HEK293 (cell line): ENCODE measurements at regions not wholly inside any gene's neighbourhood (a gene's known extent, or its start where the extent isn't known, plus 50 kb on each side); places are given as distances from the start of the nearest gene placed in this dataset.

ENCODE experiments used
- GLI2 ChIP-seq: fragments of 450-650 bp; formaldehyde crosslinking; IDR thresholded peaks from 2 replicates; pipeline ENCODE4; 2017; ENCODE audit warnings: missing biosample characterization, missing genetic modification characterization, low read depth, borderline replicate concordance
- PRDM4 ChIP-seq: fragments of 450-650 bp; formaldehyde crosslinking; IDR thresholded peaks from 2 replicates; pipeline ENCODE4 v1.5.1; 2017; ENCODE audit warnings: missing biosample characterization, missing genetic modification characterization
- YY2 ChIP-seq: fragments of 450-650 bp; formaldehyde crosslinking; IDR thresholded peaks from 2 replicates; pipeline ENCODE4 v1.5.1; 2016; ENCODE audit warnings: missing biosample characterization, missing genetic modification characterization
- ZBTB48 ChIP-seq: fragments of 450-650 bp; formaldehyde crosslinking; IDR thresholded peaks from 2 replicates; pipeline ENCODE4 v1.5.1; 2016; ENCODE audit warnings: missing biosample characterization, missing genetic modification characterization
- ZNF114 ChIP-seq: fragments of 450-650 bp; formaldehyde crosslinking; IDR thresholded peaks from 2 replicates; pipeline ENCODE4 v1.5.0; 2017; ENCODE audit warnings: missing biosample characterization, missing genetic modification characterization
- ZNF24 ChIP-seq: fragments of 450-650 bp; formaldehyde crosslinking; IDR thresholded peaks from 2 replicates; pipeline ENCODE4 v1.5.1; 2016; ENCODE audit warnings: missing biosample characterization, missing genetic modification characterization
- ZNF292 ChIP-seq: fragments of 450-650 bp; formaldehyde crosslinking; IDR thresholded peaks from 2 replicates; pipeline ENCODE4 v1.5.1; 2016; ENCODE audit warnings: low read depth, missing biosample characterization, missing genetic modification characterization, borderline replicate concordance
- ZNF623 ChIP-seq: fragments of 450-650 bp; formaldehyde crosslinking; IDR thresholded peaks from 2 replicates; pipeline ENCODE4 v1.5.1; 2016; ENCODE audit warnings: missing biosample characterization, missing genetic modification characterization
- ZNF670 ChIP-seq: fragments of 450-650 bp; formaldehyde crosslinking; IDR thresholded peaks from 2 replicates; pipeline ENCODE4 v1.5.1; 2016; ENCODE audit warnings: missing biosample characterization, missing genetic modification characterization, low read depth
- TF ChIP-seq, protein P1 (sequence below): fragments of 450-650 bp; formaldehyde crosslinking; IDR thresholded peaks from 2 replicates; pipeline ENCODE4 v1.5.1; 2016; ENCODE audit warnings: missing biosample characterization, missing genetic modification characterization
- TF ChIP-seq, protein P2 (sequence below): sonication (generic); formaldehyde crosslinking; IDR thresholded peaks from 2 replicates; pipeline ENCODE4 v1.8.1; 2022; ENCODE audit warnings: mild to moderate bottlenecking, moderate library complexity, missing genetic modification reagents
- TF ChIP-seq, protein P3 (sequence below): fragments of 450-650 bp; formaldehyde crosslinking; IDR thresholded peaks from 2 replicates; pipeline ENCODE4 v1.5.1; 2017; ENCODE audit warnings: missing biosample characterization, missing genetic modification characterization
- TF ChIP-seq, protein P4 (sequence below): fragments of 450-650 bp; formaldehyde crosslinking; IDR thresholded peaks from 2 replicates; pipeline ENCODE4 v1.5.1; 2017; ENCODE audit warnings: missing biosample characterization, missing genetic modification characterization

GRCh38 chr10:81655986-81656385 lies 219.0 kb upstream of the NRG3 start:
- no peak for TF ChIP-seq ZNF292 (tag by site-specific recombination)
- TF ChIP-seq YY2: no peak
- no peak for TF ChIP-seq ZNF670 (tag by site-specific recombination)
- TF ChIP-seq ZNF623 (tag by site-specific recombination): no peak
- TF ChIP-seq, protein P1, sequence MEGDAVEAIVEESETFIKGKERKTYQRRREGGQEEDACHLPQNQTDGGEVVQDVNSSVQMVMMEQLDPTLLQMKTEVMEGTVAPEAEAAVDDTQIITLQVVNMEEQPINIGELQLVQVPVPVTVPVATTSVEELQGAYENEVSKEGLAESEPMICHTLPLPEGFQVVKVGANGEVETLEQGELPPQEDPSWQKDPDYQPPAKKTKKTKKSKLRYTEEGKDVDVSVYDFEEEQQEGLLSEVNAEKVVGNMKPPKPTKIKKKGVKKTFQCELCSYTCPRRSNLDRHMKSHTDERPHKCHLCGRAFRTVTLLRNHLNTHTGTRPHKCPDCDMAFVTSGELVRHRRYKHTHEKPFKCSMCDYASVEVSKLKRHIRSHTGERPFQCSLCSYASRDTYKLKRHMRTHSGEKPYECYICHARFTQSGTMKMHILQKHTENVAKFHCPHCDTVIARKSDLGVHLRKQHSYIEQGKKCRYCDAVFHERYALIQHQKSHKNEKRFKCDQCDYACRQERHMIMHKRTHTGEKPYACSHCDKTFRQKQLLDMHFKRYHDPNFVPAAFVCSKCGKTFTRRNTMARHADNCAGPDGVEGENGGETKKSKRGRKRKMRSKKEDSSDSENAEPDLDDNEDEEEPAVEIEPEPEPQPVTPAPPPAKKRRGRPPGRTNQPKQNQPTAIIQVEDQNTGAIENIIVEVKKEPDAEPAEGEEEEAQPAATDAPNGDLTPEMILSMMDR: no peak
- TF ChIP-seq ZNF114: no peak
- TF ChIP-seq ZBTB48 (tag by site-specific recombination): no peak
- TF ChIP-seq, protein P2, sequence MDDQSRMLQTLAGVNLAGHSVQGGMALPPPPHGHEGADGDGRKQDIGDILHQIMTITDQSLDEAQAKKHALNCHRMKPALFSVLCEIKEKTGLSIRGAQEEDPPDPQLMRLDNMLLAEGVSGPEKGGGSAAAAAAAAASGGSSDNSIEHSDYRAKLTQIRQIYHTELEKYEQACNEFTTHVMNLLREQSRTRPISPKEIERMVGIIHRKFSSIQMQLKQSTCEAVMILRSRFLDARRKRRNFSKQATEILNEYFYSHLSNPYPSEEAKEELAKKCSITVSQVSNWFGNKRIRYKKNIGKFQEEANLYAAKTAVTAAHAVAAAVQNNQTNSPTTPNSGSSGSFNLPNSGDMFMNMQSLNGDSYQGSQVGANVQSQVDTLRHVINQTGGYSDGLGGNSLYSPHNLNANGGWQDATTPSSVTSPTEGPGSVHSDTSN (CRISPR knock-in tag): no peak
- TF ChIP-seq GLI2 (tag by site-specific recombination): no peak
- no peak for TF ChIP-seq ZNF24
- TF ChIP-seq, protein P3, sequence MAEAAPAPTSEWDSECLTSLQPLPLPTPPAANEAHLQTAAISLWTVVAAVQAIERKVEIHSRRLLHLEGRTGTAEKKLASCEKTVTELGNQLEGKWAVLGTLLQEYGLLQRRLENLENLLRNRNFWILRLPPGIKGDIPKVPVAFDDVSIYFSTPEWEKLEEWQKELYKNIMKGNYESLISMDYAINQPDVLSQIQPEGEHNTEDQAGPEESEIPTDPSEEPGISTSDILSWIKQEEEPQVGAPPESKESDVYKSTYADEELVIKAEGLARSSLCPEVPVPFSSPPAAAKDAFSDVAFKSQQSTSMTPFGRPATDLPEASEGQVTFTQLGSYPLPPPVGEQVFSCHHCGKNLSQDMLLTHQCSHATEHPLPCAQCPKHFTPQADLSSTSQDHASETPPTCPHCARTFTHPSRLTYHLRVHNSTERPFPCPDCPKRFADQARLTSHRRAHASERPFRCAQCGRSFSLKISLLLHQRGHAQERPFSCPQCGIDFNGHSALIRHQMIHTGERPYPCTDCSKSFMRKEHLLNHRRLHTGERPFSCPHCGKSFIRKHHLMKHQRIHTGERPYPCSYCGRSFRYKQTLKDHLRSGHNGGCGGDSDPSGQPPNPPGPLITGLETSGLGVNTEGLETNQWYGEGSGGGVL: no peak
- TF ChIP-seq, protein P4, sequence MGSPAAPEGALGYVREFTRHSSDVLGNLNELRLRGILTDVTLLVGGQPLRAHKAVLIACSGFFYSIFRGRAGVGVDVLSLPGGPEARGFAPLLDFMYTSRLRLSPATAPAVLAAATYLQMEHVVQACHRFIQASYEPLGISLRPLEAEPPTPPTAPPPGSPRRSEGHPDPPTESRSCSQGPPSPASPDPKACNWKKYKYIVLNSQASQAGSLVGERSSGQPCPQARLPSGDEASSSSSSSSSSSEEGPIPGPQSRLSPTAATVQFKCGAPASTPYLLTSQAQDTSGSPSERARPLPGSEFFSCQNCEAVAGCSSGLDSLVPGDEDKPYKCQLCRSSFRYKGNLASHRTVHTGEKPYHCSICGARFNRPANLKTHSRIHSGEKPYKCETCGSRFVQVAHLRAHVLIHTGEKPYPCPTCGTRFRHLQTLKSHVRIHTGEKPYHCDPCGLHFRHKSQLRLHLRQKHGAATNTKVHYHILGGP: no peak
- TF ChIP-seq PRDM4 (tag by site-specific recombination): no peak
